ENCODE measurements at regions not wholly inside any gene's neighbourhood (a gene's known extent, or its start where the extent isn't known, plus 50 kb on each side); places are given as distances from the start of the nearest gene placed in this dataset.

GRCh38 chr5:130267926-130268325, 363.7 kb downstream of the CHSY3 start:
- no peak for TF ChIP-seq CTCF (IDR thresholded peaks at IDR 0.05)
- TF ChIP-seq POLR2A (IDR thresholded peaks at IDR 0.05): no peak

Measured in uterus (tissue), 2 donors.